Breast epithelium (tissue), 4 donors: ENCODE measurements at regions not wholly inside any gene's neighbourhood (a gene's known extent, or its start where the extent isn't known, plus 50 kb on each side); places are given as distances from the start of the nearest gene placed in this dataset.

Experiments
- DNase-seq, 2 donors: peaks; one replicate each; pipeline ENCODE4 v3.0.0-alpha.2; 2019; ENCODE audit warnings: low spot score in 2 of 2
- H3K27ac ChIP-seq, 2 donors: fragments of 200-600 bp; sonication (generic) in 1 of 2; one replicate each; pipeline ENCODE4 v1.5.1; 2016 to 2019; ENCODE audit warnings: mild to moderate bottlenecking in 1 of 2
- H3K27me3 ChIP-seq, 2 donors: fragments of 200-600 bp; sonication (generic) in 1 of 2; one replicate each; pipeline versions ENCODE4 v1.5.1 to v1.6.0; 2017 to 2019; ENCODE audit warnings: control low read depth in 1 of 2, mild to moderate bottlenecking in 1 of 2
- H3K36me3 ChIP-seq: fragments of 200-600 bp; one replicate; pipeline ENCODE4 v1.5.1; 2019
- H3K4me1 ChIP-seq, 2 donors: fragments of 200-600 bp; sonication (generic); one replicate each; pipeline ENCODE4 v1.5.1; 2016 to 2019; ENCODE audit warnings: control low read depth in 1 of 2
- H3K4me3 ChIP-seq, 3 donors: fragments of 200-600 bp; sonication (generic); 1 replicate in 2 of 3; 2 replicates in 1 of 3; pipeline ENCODE4 v1.5.1; 2016 to 2019; ENCODE audit warnings: mild to moderate bottlenecking in 3 of 3, moderate library complexity in 2 of 3
- H3K9me3 ChIP-seq, 2 donors: fragments of 200-600 bp; sonication (generic) in 1 of 2; one replicate each; pipeline ENCODE4 v1.5.1; 2016 to 2019; ENCODE audit warnings: control low read depth in 1 of 2
- POLR2A ChIP-seq: fragments of 450-650 bp; IDR thresholded peaks from one replicate; pipeline ENCODE4 v1.6.1; 2016; ENCODE audit warnings: antibody characterized with exemption, mild to moderate bottlenecking, moderate library complexity
- POLR2AphosphoS5 ChIP-seq, 3 donors: sonication (generic); formaldehyde crosslinking; IDR thresholded peaks; one replicate each; pipeline ENCODE4 v1.6.1; 2017; ENCODE audit warnings: antibody characterized with exemption in 3 of 3
- intact Hi-C: fragments of 100-400 bp; cut with DNase I; formaldehyde crosslinking; loops from one replicate; pipeline ENCODE4 v1.15.1; 2023; ENCODE audit warnings: low total_unique reads
- TF ChIP-seq, protein P1 (sequence below), 3 donors: fragments of 450-650 bp; IDR thresholded peaks; one replicate each; pipeline ENCODE4 v1.5.1; 2016 to 2017; ENCODE audit warnings: antibody characterized with exemption in 3 of 3, mild to moderate bottlenecking in 3 of 3, moderate library complexity in 3 of 3

DNA sequence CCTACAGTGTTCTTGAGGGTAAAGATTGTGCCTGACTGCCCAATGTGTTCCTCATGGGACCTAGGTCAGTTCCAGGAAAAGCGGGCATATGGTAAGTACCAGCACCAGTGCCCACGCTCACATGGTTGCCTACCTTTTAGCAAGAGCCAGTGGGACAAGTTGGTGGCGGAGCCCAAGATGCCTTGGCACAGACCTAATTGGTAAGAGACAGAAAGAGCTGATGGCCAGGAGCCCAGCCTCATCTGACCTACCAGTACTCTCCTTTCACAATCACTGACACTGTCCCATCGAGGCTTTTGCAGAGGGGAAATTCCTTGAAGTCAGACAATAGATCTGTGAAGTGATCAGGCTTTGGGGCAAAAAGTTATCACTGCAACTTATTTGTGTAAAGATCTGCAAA, 98.4 kb upstream of the BCL6 start:
- Histone ChIP-seq H3K9me3 (no peaks in the 10 kb centered on the region), H3K27me3 (no peaks in the 10 kb centered on the region), H3K27ac (no peak overlapping the region), H3K4me1 (no peaks in the 10 kb centered on the region), H3K36me3 (no peaks in the 10 kb centered on the region), H3K4me3 (no peak overlapping the region)
- DNase-seq = no peak
- intact Hi-C loops = no loop called here
- no peak for TF ChIP-seq POLR2AphosphoS5 (IDR thresholded peaks at IDR 0.05)
- TF ChIP-seq, protein P1, sequence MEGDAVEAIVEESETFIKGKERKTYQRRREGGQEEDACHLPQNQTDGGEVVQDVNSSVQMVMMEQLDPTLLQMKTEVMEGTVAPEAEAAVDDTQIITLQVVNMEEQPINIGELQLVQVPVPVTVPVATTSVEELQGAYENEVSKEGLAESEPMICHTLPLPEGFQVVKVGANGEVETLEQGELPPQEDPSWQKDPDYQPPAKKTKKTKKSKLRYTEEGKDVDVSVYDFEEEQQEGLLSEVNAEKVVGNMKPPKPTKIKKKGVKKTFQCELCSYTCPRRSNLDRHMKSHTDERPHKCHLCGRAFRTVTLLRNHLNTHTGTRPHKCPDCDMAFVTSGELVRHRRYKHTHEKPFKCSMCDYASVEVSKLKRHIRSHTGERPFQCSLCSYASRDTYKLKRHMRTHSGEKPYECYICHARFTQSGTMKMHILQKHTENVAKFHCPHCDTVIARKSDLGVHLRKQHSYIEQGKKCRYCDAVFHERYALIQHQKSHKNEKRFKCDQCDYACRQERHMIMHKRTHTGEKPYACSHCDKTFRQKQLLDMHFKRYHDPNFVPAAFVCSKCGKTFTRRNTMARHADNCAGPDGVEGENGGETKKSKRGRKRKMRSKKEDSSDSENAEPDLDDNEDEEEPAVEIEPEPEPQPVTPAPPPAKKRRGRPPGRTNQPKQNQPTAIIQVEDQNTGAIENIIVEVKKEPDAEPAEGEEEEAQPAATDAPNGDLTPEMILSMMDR (IDR thresholded peaks at IDR 0.05) = no peak
- no peak for TF ChIP-seq POLR2A

DNA sequence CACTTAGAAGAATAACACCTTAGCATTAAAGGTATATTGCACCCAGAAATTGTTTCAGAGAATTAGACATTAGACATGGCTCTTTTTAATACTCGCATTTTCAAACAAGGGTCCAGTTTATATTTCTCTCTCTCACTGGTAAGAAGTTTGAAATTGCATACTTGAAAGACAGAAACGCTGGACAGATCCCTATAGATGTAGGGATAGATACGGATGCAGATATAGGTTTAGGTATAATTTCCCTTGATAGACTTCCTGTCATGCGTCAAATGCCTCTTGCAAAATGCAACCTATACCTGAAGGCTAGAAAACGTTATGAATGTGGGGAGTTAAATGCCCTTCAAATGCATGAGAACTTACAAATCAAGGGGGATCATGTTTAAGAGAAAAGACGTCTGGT, 99.4 kb upstream of the BCL6 start:
- Histone ChIP-seq H3K4me1 (no peaks in the 10 kb centered on the region), H3K36me3 (no peaks in the 10 kb centered on the region), H3K4me3 (no peak overlapping the region), H3K9me3 (no peaks in the 10 kb centered on the region), H3K27ac (no peak overlapping the region), H3K27me3 (no peaks in the 10 kb centered on the region)
- DNase-seq = no peak
- no peak for TF ChIP-seq POLR2AphosphoS5 (IDR thresholded peaks at IDR 0.05)
- no peak for TF ChIP-seq POLR2A
- TF ChIP-seq, protein P1 (IDR thresholded peaks at IDR 0.05) = no peak
- intact Hi-C loops = no loop called here

DNA sequence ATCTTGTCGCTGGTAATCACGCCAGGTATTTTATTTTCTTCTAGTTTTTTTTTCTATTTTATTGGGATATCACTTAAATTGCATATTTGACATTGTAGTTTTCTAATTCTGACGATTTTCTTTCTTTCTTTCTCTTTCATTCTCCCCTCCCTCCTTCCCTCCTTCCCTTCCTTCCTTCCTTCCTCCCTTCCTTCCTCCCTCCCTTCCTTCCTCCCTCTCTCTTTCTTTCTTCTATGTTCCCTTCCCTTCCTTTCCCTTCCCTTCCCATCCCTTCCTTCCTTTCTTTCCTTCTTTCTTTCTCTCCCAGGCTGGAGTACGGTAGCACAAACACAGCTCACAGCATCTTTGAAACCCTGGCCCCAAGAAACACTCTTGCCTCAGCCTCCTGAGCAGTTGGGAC, 100.6 kb upstream of the BCL6 start:
- no peak for DNase-seq
- no peaks in the 10 kb centered on the region for H3K4me1 ChIP-seq
- H3K27me3 ChIP-seq = no peaks in the 10 kb centered on the region
- TF ChIP-seq POLR2AphosphoS5 (IDR thresholded peaks at IDR 0.05) = no peak
- TF ChIP-seq, protein P1 (IDR thresholded peaks at IDR 0.05) = no peak
- H3K9me3 ChIP-seq = no peaks in the 10 kb centered on the region
- H3K27ac ChIP-seq = no peak overlapping the region
- intact Hi-C loops = no loop called here
- H3K4me3 ChIP-seq = no peak overlapping the region
- H3K36me3 ChIP-seq = no peaks in the 10 kb centered on the region

DNA sequence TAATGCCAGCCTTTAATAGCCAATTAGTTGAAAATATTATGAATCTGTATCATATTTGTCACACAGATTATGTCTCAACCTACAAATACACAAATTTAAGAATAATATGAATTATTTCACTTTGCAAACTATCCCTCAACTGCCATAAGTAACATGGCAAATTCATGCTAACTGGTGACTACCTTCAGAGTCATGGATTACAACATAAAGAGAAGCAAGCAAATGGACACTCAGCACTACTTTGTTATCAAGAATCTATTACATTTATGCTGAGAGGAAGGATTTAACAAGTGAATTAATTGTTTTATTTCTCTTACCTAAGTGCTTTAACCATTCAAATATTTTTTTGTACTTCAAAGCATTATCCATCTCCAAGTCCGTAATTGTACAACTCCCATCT, 103.1 kb upstream of the BCL6 start:
- intact Hi-C loops = no loop called here
- TF ChIP-seq POLR2A = no peak
- TF ChIP-seq POLR2AphosphoS5 (IDR thresholded peaks at IDR 0.05) = no peak
- TF ChIP-seq, protein P1 (IDR thresholded peaks at IDR 0.05) = no peak
- H3K4me1 ChIP-seq = no peaks in the 10 kb centered on the region
- DNase-seq = no peak
- no peaks in the 10 kb centered on the region for H3K36me3 ChIP-seq
- H3K9me3 ChIP-seq = peaks cover 0 to 6% of the 10 kb centered on the region in 2 donors
- H3K27ac ChIP-seq = no peak overlapping the region
- no peaks in the 10 kb centered on the region for H3K27me3 ChIP-seq
- no peak overlapping the region for H3K4me3 ChIP-seq

DNA sequence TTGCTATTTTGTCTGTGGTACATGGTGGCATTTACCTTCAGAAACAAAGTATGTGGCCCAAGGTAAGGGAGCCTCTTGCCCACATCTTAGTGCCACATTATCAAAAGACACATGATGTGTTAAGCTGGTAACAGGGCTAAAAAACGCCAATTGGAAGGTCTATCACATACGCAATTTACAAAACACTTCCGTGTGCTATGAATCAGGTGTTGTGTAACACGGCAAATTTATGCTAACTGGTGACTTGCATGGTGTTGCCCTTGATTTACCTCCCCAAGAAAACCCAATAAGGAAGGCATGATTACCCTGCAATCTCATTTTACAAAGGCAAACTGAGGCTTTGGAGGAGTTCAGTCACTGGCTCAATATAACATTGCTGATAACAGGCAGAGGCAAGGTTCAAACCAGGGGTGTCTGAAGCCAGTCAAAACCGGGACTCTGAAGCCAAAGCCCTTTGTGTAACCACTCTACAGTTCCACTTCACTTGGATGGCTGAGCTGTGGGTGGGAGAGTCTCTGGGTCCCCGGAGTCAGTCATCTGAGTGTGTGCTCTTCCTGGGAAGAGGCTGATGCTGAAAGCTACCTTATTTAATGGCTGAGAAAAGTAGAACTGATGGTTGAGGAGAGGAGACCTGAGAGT, 103.9 kb upstream of the BCL6 start:
- Histone ChIP-seq H3K27me3 (no peaks in the 10 kb centered on the region), H3K4me1 (no peaks in the 10 kb centered on the region), H3K9me3 (peaks cover 0 to 6% of the 10 kb centered on the region in 2 donors), H3K4me3 (no peak overlapping the region), H3K27ac (peak overlapping the region in 1 of 2 donors; percentile 24), H3K36me3 (no peaks in the 10 kb centered on the region)
- no peak for DNase-seq
- no peak for TF ChIP-seq POLR2AphosphoS5 (IDR thresholded peaks at IDR 0.05)
- TF ChIP-seq, protein P1 (IDR thresholded peaks at IDR 0.05) = no peak
- TF ChIP-seq POLR2A = no peak
- intact Hi-C loops = no loop called here
